Activated CD8-positive, alpha-beta memory T cell treated with anti-CD3 and anti-CD28 coated beads for 48 hours (primary cell): ENCODE measurements at regions not wholly inside any gene's neighbourhood (a gene's known extent, or its start where the extent isn't known, plus 50 kb on each side); places are given as distances from the start of the nearest gene placed in this dataset.
"Not testable (repeated sequence)": the region's sequence is repeated elsewhere in the genome, so short reads cannot be mapped to it uniquely, and the experiment has no call there.

Experiments
- DNase-seq, 3 experiments: peaks; one replicate each; pipeline ENCODE4 v3.0.0-alpha.2; 2020; ENCODE audit warnings: low read depth in 2 of 3, low spot score in 2 of 3

DNA sequence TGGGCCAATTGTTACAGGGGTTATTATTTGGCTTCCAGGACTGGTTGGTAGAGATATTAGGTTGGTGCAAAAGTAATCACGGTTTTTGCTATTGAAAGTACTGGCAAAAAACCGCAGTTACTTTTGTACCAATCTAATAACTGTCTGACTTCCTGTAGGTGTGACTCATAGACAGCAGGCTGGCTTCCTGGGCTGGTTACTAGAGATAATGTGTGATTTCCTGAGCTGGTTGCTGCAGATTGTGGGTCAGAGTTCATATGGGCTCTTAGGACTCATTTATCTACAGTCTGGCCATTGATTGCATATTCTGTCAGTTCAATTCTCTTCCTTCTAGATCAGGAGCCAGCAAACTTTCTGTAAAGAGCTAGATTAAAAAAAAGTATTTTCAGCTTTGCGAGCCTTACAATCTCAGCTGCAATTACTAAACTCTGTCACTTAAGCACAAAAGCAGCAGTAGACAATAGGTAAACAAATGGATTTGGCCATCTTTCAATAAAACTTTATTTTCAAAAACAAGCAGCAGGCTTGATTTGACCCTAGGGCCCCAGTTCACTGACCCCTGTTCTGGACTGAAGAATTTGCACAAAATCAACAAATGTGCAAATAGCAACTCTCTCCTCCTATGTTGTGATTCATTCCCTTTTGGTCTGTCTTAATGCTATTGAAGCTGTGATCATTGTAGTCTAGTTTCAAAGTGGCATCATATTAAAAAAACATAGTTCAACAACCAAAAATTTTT is 50.8 kb upstream of the BOD1L1 start:
- no peak for DNase-seq

DNA sequence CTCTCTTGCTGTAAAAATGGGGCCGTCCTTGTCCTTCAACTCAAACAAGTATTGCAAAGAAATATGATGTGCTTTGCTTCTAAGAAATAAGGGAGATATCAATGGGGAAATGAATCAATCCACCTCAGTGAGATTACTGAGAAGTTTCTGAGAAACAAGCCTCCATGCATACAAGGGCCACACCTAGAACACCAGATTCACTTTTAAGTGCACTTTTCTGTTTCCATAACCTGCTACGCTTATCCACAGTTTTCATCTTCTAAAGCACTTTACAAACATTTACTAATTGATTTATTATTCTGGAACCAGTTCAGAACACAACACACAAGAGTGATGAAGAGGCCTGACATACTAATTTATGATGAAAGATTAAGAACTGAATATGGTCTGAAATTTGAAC is 54.0 kb upstream of the BOD1L1 start:
- no peak for DNase-seq

DNA sequence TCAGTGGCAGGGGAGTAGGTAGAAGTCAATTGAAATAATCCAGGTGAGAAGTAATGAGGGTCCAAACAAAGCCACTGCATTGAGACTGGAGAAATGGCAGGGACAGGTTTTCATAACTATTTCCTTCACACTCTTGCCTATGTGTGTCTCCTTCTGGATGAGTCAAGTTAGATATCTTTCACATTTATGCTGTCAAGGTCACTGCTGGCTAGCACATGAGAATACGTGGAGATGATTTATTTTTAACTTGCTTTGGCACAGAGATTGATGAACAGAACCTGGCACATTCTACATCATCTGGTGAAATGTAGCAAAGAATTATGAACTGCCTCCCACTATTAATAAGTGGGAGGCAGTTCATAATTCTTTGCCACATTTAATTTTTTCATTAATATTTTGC is 66.7 kb upstream of the BOD1L1 start:
- no peak for DNase-seq

DNA sequence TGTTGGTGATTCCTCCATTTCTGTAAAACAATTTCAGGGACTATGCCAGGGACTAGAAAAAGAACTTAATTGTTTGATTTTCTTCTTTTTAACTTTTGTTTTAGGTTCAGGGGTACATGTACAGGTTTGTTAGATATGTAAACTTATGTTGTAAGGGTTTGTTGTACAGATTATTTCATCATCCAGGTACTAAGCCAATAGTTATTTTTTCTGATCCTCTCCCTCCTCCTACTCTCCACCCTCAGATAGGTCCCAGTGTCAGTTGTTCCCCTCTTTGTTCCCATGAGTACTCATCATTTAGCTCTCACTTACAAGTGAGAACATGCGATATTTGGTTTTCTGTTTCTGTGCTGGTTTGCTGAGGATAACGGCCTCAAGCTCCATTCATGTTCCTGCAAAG is 70.8 kb upstream of the BOD1L1 start:
- DNase-seq, result no peak

DNA sequence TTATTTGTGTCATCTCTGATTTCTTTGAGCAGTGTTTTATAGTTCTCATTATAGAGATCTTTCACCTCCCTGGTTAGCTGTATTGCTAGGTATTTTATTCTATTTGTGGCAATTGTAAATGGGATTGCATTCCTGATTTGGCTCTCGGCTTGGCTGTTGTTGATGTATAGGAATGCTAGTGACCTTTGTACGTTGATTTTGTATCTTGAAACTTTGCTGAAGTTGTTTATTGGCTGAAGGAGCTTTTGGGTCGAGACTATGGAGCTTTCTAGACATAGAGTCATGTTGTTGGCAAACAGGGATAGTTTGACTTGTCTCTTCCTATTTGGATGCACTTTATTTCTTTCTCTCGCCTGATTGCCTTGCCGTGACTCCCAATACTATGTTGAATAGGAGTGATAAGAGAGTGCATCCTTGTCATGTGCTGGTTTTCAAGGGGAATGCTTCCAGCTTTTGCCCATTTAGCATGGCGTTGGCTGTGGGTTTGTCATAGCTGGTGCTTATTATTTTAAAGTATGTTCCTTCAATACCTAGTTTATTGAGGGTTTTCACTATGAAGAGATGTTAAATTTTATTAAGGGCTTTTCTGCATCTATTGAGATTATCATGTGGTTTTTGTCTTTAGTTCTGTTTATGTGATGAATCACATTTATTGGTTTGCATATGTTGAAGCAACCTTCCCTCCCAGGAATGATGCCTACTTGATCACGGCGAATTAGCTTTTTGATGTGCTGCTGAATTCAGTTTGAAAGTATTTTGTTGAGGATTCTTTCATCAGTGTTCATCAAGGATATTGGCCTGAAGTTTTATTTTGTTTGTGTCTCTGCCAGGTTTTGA is 72.7 kb upstream of the BOD1L1 start:
- no peak for DNase-seq

DNA sequence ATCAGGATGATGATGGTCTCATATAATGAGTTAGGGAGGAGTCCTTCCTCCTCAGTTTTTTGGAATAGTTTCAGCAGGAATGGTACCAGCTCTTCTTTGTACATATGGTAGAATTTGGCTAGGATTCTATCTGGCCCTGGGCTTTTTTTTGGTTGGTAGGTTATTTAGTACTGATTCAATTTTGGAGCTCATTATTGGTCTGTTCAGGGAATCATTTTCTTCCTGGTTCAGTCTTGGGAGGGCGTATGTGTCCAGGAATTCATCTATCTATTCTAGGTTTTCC is 73.3 kb upstream of the BOD1L1 start:
- not testable (repeated sequence) for DNase-seq

DNA sequence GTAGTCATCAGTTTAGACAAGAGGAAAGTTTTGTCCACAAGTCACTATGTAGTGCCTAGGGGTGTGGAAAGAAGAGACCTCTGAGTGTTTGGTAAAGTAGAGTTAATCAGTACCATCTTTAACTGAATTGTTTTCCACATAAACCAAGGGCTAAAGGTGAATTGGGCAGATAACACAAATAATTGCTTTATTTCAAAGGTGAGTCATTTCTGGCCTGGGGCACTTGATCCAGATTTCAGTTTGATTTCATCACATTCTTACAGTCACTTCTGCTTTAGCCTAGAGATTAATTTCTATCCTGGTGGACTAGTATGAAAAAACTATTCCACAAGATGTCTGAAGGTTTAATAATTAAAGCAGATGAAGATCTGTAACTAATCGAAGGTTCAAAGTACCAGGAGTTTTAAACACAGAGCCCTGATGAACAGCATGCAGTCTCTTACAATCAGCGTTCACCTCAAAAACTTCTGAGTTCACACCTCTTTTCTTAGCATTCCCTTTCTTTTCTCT is 74.5 kb upstream of the BOD1L1 start:
- DNase-seq, result no peak

DNA sequence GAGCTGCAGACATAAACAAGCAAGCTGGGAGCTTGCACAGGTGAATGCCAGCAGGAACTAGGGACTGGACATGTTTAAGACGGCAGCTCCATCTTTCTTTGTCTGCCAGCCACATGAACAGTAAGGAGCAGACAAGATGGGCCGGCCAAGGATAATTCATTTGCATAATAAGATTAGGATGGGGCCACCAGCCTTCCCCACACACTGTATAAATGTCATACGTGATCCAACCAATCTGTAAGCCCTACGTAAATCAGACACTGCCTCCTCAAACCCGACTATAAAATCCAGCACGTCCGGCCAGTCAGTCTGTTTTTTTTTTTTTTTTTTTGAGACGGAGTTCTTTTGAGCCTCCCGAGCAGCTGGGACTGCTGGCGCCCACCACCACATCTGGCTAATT is 75.6 kb upstream of the BOD1L1 start:
- no peak for DNase-seq

DNA sequence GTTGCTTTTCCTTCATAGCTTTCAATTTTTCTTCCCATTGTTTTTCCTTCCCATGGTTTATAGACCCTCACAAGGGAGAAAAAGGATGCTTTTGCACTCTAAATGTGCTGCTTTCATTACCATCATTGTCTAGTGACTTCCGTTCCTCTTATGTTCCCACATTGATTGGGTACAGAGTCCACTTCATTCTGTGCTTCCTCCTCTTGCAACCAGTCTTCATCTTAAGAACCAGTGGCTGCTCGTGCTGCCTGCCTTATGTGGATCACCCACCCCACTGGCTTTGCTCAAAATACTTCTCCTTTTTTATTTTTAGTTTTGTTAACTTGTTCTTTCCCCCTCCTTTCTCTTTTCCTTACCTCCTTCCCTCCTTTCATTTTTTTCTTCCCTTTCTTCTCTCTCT is 76.5 kb upstream of the BOD1L1 start:
- no peak for DNase-seq

DNA sequence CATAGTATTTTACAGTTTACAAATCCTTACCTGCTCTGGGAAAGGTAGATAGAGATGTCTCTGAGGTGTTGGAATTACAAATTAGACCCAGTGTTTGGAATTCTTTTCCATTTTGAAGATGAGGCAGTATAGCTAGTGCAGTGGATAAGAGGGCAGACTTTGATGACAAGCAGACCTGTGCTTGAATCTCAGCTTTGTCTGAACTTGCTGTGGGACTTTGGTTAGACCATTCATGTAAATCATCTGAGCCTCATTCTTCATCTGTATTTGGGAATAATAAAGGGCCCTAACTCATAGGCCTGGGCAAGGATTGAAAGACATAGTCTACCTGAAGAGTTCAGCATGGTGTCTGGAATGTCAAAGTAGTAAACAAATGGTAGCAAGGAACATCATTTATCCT is 77.2 kb upstream of the BOD1L1 start:
- no peak for DNase-seq

DNA sequence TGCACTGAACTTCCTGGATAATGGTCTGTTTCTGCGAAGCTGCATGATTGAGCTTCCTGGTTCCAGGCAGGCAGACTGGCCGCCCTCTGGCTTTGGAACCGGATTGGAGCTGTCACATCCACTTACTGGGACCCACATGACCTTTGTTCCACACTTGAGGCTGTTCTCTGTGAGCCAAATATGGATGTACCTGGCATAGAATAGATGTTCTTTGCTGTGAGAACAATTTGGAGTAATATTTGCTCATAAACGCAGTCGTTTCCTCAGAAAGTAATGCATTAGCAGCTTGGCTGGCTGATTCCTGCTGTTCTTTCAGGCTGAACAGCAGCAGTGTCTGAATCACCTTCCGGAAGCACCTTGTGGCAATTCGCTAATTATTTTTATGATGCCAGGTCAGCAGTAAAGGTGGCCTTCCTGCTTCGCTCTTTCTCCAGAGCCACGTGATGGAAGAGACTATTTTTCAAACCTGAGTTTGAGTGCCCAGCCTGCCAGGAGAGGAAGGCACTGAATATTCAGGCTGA is 78.1 kb upstream of the BOD1L1 start:
- DNase-seq, result no peak

DNA sequence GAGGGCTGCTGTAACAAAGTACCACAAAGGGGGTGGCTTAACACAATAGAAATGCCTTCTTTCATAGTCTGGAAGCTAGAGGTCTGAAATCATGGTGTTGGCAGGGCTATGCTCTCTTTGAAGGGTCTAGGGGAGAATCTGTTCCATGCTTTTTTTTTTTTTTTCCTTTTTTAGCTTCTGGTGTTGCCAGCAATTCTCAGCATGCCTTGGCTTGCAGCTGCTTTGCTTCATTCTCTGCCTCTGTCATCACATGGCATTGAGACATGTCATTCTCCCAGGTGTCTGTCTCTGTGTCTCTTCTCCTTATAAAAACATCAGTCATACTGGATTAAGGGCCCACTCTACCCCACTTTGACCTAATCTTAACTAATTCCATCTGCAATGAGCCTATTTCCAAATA is 78.6 kb upstream of the BOD1L1 start:
- no peak for DNase-seq

DNA sequence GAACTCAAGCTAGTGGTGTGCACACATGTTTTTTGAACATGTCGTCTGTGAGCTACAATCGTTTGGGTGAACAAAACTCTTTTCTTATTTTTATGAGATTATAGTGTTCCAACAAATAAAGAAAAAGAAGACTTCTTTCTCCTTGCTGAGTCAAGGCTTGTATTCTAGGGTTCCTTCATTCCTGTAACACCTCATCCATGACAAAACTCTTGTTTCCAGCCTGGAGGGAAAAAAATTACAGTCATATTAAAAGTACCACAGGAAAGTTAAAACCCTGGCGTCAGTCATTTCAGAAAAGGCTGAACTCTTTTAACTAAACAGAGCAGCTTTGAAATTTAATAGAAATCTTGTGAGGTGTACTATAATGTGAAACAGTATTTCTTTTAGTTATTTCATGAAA is 79.2 kb upstream of the BOD1L1 start:
- no peak for DNase-seq

DNA sequence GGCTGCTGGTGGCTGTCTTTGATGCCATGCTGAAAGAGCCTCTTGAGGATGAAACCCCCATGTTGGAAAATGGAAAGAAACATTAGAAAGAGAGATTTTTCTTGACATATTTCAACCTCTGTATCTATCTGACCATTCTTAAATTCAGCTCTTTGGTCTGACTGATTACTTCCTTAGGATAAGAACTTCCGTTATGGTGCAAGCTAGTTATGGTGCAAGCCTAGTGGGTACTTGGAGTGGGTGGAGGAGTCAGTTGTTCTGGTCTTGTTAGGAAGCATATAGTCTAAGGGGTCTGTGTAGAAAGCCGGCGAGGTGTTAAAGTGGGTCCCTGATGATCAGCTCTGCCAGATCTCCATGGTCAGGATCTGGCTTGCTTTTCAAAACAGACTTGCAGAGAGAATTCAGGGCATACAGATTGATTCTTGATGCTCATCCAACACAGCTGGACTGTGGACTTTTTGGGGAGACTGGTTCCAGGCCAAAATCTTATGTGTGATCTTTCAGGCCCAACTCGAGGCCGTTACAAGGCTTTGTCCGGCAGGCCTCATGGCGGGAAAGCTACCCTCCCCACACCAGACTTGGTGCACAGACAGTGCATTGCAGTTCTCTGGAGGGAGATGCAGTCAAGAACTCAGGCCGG is 82.8 kb upstream of the BOD1L1 start:
- DNase-seq, result no peak

DNA sequence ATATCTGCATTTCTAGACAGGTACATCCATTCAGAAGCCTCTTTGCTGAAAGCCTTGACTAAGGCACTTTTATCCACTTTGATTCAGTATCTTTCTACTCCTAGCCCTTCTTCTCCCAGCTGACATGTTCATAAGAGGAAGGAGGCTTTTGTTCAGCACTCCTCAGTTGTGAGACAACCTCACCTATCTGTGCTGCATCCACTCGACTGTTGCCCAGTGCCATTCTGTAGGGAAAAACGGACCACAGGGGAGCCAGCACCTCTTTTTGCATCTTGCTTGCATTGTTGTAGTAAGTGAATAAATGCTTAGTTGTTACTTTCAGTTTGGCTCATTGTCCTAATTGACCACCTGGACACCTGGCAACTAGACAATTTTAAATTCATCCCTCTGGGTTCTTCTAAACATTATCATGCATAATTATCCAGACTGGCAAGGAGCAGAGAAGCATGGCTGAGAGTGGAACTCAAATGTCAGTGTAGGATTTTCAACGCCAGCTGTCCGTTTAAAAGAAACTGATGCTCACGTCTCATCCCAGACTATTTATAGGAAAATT is 83.8 kb upstream of the BOD1L1 start:
- no peak for DNase-seq

DNA sequence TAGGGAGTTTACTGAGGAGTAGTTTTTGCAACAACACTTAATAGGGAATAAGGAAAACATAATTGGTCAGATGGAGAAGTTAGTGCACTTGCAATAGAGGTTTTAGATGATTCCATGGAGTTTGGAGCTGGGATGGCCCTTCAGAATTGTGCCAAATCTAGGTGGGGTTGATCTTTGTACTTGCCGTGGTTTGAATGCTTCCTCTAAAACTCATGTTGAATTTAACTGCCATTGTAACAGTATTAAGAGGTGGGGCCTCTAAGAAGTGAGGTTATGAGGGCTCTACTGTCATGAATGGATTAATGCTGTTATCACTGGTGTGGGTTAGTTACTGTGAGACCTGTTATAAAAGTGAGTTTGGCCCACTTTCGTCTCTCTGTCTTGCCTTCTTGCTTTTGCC is 94.4 kb upstream of the BOD1L1 start:
- DNase-seq, result no peak

DNA sequence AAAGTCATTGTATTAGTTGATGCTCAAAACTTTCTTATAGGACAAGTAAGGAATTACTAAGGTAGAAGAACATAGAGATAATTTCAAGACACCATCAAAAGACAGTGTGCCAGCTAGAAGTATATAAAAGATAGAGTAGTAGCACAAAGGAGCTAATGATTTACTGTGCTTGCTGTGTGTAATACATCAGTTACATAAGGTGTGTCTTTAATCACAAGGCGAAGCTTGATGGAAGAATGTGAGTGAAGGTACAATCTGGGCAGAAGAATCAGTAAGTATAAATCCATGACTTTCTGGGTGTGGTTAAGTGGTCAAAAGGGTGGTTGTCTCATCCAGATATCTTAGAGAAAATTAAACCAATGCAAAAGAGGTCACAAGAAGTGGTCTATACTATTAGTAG is 95.1 kb upstream of the BOD1L1 start:
- no peak for DNase-seq

DNA sequence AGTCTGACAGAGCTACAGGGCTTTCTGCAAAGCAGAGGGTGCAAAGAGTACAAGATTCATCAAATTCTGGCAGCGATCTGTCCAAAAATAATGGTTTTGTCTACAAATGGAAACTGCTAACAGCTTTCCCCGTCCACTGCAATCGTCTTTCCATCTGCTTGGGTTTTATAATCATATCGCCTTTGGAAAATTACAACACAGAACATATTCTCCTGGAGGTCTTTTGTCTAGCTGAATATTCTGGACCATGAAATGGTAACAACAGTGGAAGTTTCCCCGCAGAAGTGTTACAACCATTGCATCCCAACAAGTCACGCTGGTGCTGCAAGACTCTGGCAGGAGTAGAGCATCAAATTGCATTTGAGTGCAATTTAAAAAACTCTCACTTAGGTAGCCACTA is 101.2 kb upstream of the BOD1L1 start:
- DNase-seq, result no peak

DNA sequence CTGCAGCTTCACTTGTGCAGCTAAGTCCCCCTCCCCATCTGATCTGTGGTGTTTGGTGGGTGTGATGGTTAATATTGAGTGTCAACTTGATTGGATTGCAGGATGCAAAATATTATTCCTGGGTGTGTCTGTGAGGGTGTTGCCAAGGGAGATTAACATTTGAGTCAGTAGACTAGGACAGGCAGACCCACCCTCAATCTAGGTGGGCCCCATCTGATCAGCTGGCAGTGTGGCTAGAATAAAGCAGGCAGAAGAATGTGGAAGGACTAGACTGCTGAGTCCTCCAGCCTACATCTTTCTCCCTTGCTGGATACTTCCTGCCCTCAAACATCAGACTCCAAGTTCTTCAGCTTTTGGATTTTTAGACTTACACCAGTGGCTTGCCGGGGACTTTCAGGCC is 103.5 kb upstream of the BOD1L1 start:
- DNase-seq, result no peak

DNA sequence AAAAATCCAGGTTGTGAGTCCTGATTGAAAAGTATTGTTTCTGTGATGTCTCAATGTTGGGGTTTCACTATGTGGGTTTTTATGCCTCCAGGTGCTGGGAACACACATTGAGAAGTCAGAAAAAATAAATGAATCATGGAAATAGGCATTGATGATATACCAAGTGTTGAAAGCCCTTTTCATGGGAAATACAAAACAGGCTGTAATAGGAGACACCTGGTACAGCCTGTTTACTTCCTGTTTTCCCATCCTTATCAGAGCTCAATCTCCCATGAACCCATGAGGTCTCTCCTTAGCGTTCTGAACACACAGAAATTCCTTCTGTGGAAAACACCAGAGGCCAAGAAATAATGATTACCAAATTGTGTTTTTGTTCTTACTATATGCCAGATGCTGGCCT is 106.3 kb upstream of the BOD1L1 start:
- DNase-seq, result no peak

DNA sequence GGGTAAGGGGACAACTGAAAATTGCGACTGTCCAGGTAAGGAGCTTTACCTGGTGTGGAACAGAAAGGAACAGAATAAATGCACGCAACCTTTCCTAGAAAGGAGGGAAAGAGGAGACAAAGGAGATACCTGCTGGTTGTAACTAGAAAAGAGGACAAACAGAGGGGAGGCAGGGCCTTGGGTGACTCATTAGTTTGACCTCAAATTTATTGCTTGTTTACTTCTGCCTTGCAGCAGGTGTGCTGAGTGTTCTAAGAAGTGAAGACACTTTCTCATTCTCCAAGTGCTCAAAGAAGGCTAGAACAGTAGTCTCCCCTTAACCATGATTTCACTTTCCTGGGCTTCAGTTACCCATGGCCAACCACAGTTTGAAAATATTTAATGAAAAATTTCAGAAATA is 123.1 kb upstream of the BOD1L1 start:
- no peak for DNase-seq

DNA sequence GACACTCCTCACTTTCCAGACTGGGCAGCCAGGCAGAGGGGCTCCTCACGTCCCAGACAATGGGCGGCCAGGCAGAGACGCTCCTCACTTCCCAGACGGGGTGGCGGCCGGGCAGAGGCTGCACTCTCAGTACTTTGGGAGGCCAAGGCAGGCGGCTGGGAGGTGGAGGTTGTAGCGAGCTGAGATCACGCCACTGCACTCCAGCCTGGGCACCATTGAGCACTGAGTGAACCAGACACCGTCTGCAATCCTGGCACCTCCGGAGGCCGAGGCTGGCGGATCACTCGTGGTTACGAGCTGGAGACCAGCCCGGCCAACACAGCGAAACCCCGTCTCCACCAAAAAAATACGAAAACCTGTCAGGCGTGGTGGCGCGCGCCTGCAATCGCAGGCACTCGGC is 134.1 kb upstream of the BOD1L1 start:
- not testable (repeated sequence) for DNase-seq
